Neural progenitor cell (in vitro differentiated cells): ENCODE measurements at regions not wholly inside any gene's neighbourhood (a gene's known extent, or its start where the extent isn't known, plus 50 kb on each side); places are given as distances from the start of the nearest gene placed in this dataset.
A peak's percentile ranks its signal among the peaks of the same experiment; 100 is the strongest.

Experiments used
- DNase-seq: peaks from one replicate; pipeline ENCODE4 v3.0.0-alpha.2; 2016; ENCODE audit warnings: low spot score
- H2AFZ ChIP-seq: fragments of 200-600 bp; sonication (generic); replicated peaks from 2 replicates; pipeline ENCODE4 v1.6.1; 2016; ENCODE audit warnings: antibody characterized with exemption
- H3F3A ChIP-seq: fragments of 200-600 bp; sonication (generic); 2 replicates; pipeline ENCODE4 v1.6.1; 2016; ENCODE audit warnings: antibody characterized with exemption, low read depth
- H3K27ac ChIP-seq: fragments of 200-600 bp; sonication (generic); 2 replicates; pipeline ENCODE4 v1.5.1; 2016; ENCODE audit warnings: mild to moderate bottlenecking
- H3K27me3 ChIP-seq: fragments of 200-600 bp; sonication (generic); 2 replicates; pipeline ENCODE4 v1.6.1; 2016; ENCODE audit warnings: mild to moderate bottlenecking, moderate library complexity
- H3K36me3 ChIP-seq: fragments of 200-600 bp; sonication (generic); 2 replicates; pipeline ENCODE4 v1.5.1; 2016
- H3K4me1 ChIP-seq: fragments of 200-600 bp; sonication (generic); 2 replicates; pipeline ENCODE4 v1.6.1; 2016; ENCODE audit warnings: mixed run types
- H3K4me2 ChIP-seq: fragments of 200-600 bp; sonication (generic); 2 replicates; pipeline ENCODE4 v1.6.1; 2016
- H3K4me3 ChIP-seq: fragments of 200-600 bp; sonication (generic); 2 replicates; pipeline ENCODE4 v1.5.1; 2016
- H3K79me2 ChIP-seq: fragments of 200-600 bp; sonication (generic); 2 replicates; pipeline ENCODE4 v1.6.1; 2016; ENCODE audit warnings: low read depth
- H3K9ac ChIP-seq: fragments of 200-600 bp; sonication (generic); 2 replicates; pipeline ENCODE4 v1.6.1; 2016
- H3K9me3 ChIP-seq: fragments of 200-600 bp; sonication (generic); 2 replicates; pipeline ENCODE4 v1.5.1; 2016; ENCODE audit warnings: low read depth
- H4K20me1 ChIP-seq: fragments of 200-600 bp; sonication (generic); 2 replicates; pipeline ENCODE4 v1.6.1; 2016; ENCODE audit warnings: low read depth
- H3K27ac Mint-ChIP-seq: 3 replicates; pipeline ENCODE4 v1.8.0; 2021; ENCODE audit warnings: mixed read lengths
- H3K27me3 Mint-ChIP-seq: 2 replicates; pipeline ENCODE4 v1.8.0; 2022; ENCODE audit warnings: low read depth, mild to moderate bottlenecking, inconsistent platforms, moderate library complexity, mixed read lengths; ENCODE audit not compliant: insufficient read depth
- H3K36me3 Mint-ChIP-seq: 3 replicates; pipeline ENCODE4 v1.8.0; 2021; ENCODE audit warnings: mixed read lengths
- H3K4me1 Mint-ChIP-seq: 3 replicates; pipeline ENCODE4 v1.8.0; 2021; ENCODE audit warnings: mixed read lengths
- H3K4me3 Mint-ChIP-seq: 3 replicates; pipeline ENCODE4 v1.8.0; 2021; ENCODE audit warnings: mild to moderate bottlenecking, moderate library complexity, mixed read lengths
- H3K9me3 Mint-ChIP-seq: 3 replicates; pipeline ENCODE4 v1.8.0; 2020; ENCODE audit warnings: mixed read lengths
- EZH2 ChIP-seq: fragments of 200-600 bp; sonication (generic); IDR thresholded peaks from 2 replicates; pipeline ENCODE4 v1.6.1; 2017; ENCODE audit warnings: antibody characterized with exemption, mild to moderate bottlenecking, moderate library complexity
- EZH2phosphoT487 ChIP-seq: fragments of 200-600 bp; sonication (generic); IDR thresholded peaks from 2 replicates; pipeline ENCODE4 v1.6.1; 2017; ENCODE audit warnings: antibody characterized with exemption
- TF ChIP-seq, protein P1 (sequence below): fragments of 200-600 bp; sonication (generic); IDR thresholded peaks from 2 replicates; pipeline ENCODE4 v1.5.1; 2017; ENCODE audit warnings: antibody characterized with exemption, mild to moderate bottlenecking

DNA sequence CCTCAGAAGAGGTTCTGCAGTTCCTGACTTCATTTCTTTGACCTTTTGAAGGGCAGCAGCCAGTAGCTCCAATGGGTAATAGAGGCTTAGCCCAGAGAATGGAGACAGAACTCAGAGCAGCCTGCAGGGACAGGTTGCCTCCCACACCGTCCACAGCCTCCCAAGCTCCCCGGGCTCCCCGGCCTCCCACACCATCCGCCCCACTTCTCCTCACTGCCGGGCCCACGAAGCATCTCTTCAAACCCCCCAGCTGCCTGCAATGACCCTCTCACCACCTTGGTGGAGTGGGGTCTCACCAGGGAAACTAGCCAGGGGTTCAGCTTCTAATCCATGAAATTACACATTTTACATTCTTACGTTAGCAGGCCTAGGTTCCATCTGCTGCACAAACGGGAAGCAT, 652.0 kb upstream of the SALL3 start:
- no peaks in the 10 kb centered on the region for H3K4me1 Mint-ChIP-seq
- no peak overlapping the region for H3K4me2 ChIP-seq
- no peaks in the 10 kb centered on the region for H3K36me3 ChIP-seq
- H3K9ac ChIP-seq, result no peak overlapping the region
- H3K9me3 ChIP-seq, result no peaks in the 10 kb centered on the region
- H3K27me3 Mint-ChIP-seq, result peaks cover 9% of the 10 kb centered on the region
- no peak for DNase-seq
- H2AFZ ChIP-seq, result no peak overlapping the region
- H3K27ac Mint-ChIP-seq, result no peak overlapping the region
- TF ChIP-seq EZH2 (no peak), EZH2phosphoT487 (no peak)
- TF ChIP-seq, protein P1, sequence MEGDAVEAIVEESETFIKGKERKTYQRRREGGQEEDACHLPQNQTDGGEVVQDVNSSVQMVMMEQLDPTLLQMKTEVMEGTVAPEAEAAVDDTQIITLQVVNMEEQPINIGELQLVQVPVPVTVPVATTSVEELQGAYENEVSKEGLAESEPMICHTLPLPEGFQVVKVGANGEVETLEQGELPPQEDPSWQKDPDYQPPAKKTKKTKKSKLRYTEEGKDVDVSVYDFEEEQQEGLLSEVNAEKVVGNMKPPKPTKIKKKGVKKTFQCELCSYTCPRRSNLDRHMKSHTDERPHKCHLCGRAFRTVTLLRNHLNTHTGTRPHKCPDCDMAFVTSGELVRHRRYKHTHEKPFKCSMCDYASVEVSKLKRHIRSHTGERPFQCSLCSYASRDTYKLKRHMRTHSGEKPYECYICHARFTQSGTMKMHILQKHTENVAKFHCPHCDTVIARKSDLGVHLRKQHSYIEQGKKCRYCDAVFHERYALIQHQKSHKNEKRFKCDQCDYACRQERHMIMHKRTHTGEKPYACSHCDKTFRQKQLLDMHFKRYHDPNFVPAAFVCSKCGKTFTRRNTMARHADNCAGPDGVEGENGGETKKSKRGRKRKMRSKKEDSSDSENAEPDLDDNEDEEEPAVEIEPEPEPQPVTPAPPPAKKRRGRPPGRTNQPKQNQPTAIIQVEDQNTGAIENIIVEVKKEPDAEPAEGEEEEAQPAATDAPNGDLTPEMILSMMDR, result no peak
- H4K20me1 ChIP-seq, result no peaks in the 10 kb centered on the region
- no peaks in the 10 kb centered on the region for H3F3A ChIP-seq
- no peak overlapping the region for H3K4me3 Mint-ChIP-seq
- no peaks in the 10 kb centered on the region for H3K27me3 ChIP-seq
- no peaks in the 10 kb centered on the region for H3K79me2 ChIP-seq
- H3K4me3 ChIP-seq, result no peak overlapping the region
- no peaks in the 10 kb centered on the region for H3K36me3 Mint-ChIP-seq
- H3K9me3 Mint-ChIP-seq, result no peaks in the 10 kb centered on the region
- no peak overlapping the region for H3K27ac ChIP-seq
- H3K4me1 ChIP-seq, result no peaks in the 10 kb centered on the region

DNA sequence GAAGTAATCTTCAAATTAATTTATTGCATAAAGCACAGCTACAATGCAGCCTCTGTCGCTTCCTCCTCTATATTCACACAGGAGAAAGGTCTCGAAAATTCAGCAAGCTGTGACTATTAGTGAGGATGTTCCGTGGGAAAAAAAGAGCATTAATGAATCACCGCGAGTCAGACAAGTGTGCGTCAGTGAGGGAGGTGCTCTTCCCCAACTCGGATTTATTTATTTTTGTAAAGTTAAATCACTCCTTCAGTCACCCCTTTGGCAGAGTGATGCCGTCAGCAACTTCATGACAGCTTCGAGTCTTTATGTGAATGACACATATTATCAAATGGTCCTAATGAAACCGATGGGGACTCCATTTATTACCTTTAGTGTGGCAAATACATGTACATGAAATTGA, 648.9 kb upstream of the SALL3 start:
- peaks cover 2% of the 10 kb centered on the region for H3K9me3 Mint-ChIP-seq
- no peak for DNase-seq
- H3K27ac Mint-ChIP-seq, result no peak overlapping the region
- H3K27me3 Mint-ChIP-seq, result peaks cover 5% of the 10 kb centered on the region
- Histone ChIP-seq H3K9me3 (no peaks in the 10 kb centered on the region), H3K36me3 (no peaks in the 10 kb centered on the region), H3K4me2 (no peak overlapping the region), H3K9ac (no peak overlapping the region), H3K4me3 (no peak overlapping the region), H3K27me3 (no peaks in the 10 kb centered on the region), H3F3A (no peaks in the 10 kb centered on the region), H3K4me1 (no peaks in the 10 kb centered on the region), H2AFZ (no peak overlapping the region), H4K20me1 (no peaks in the 10 kb centered on the region), H3K79me2 (no peaks in the 10 kb centered on the region), H3K27ac (no peak overlapping the region)
- no peaks in the 10 kb centered on the region for H3K4me1 Mint-ChIP-seq
- no peaks in the 10 kb centered on the region for H3K36me3 Mint-ChIP-seq
- no peak for TF ChIP-seq EZH2phosphoT487
- no peak for TF ChIP-seq EZH2
- TF ChIP-seq, protein P1, result no peak
- H3K4me3 Mint-ChIP-seq, result no peak overlapping the region

DNA sequence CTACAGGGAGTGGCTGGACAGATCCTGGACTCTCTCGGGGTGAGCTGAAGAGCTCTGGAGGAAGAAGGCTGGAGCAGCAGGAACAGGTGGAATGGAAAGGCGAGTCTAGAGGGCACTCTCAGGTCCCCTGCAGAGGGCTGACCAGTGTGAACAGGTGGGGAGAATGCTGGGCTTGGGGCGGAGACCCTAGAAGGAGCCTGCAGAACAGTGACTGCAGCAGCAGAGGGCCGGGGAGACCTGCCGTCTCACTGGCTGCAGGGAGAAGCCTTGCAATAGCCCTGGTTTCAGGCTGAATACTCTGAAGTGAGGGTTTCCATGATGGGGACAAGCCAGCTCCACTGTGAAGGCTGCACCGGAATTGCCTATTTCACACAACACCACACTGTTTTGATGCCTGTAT, 626.7 kb upstream of the SALL3 start:
- Mint-ChIP-seq H3K4me3 (no peak overlapping the region), H3K4me1 (no peaks in the 10 kb centered on the region), H3K27ac (no peak overlapping the region), H3K36me3 (no peaks in the 10 kb centered on the region), H3K9me3 (peaks cover 8% of the 10 kb centered on the region), H3K27me3 (no peaks in the 10 kb centered on the region)
- Histone ChIP-seq H3K9ac (no peak overlapping the region), H3K36me3 (no peaks in the 10 kb centered on the region), H3K27ac (no peak overlapping the region), H3K27me3 (no peaks in the 10 kb centered on the region), H3K4me3 (no peak overlapping the region), H3K4me1 (no peaks in the 10 kb centered on the region), H3K9me3 (no peaks in the 10 kb centered on the region), H2AFZ (peak overlapping the region; percentile 47), H3F3A (no peaks in the 10 kb centered on the region), H3K4me2 (no peak overlapping the region), H3K79me2 (no peaks in the 10 kb centered on the region), H4K20me1 (no peaks in the 10 kb centered on the region)
- no peak for TF ChIP-seq EZH2
- no peak for TF ChIP-seq EZH2phosphoT487
- TF ChIP-seq, protein P1, result no peak
- peak; percentile 39 for DNase-seq

DNA sequence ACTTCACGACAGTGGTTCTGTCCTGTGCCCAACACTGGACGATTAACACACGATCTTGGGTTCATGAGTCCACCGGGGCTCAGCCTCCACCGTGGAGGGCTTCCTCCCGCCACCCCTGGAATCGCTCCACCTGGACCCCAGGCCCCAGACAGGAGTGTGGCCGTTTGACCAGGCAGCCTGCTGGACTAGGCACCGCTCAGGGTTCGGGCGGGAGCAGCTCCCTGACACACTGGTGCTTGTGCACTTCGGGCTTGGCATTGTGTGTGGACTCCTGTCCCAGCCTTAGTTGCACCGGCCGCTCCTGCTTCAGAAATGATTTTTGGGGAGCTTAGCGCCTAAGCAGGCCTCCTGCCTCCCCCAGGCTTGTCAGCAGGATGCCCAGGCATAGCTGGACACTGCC, 617.4 kb upstream of the SALL3 start:
- Mint-ChIP-seq H3K4me1 (no peaks in the 10 kb centered on the region), H3K9me3 (peaks cover 14% of the 10 kb centered on the region)
- TF ChIP-seq EZH2phosphoT487 (no peak), EZH2 (no peak)
- TF ChIP-seq, protein P1, result no peak

More for the DNA sequence above, 617.4 kb upstream of the SALL3 start:
- Histone ChIP-seq H3K27ac (no peak overlapping the region), H3K4me3 (no peak overlapping the region), H3K27me3 (no peaks in the 10 kb centered on the region), H3K4me1 (no peaks in the 10 kb centered on the region), H3K9me3 (no peaks in the 10 kb centered on the region), H3F3A (no peaks in the 10 kb centered on the region), H2AFZ (no peak overlapping the region), H3K36me3 (no peaks in the 10 kb centered on the region), H4K20me1 (no peaks in the 10 kb centered on the region), H3K9ac (no peak overlapping the region), H3K4me2 (no peak overlapping the region), H3K79me2 (no peaks in the 10 kb centered on the region)
- no peak for DNase-seq
- peaks cover 4% of the 10 kb centered on the region for H3K27me3 Mint-ChIP-seq
- H3K36me3 Mint-ChIP-seq, result no peaks in the 10 kb centered on the region
- H3K27ac Mint-ChIP-seq, result no peak overlapping the region
- no peak overlapping the region for H3K4me3 Mint-ChIP-seq
